ENCODE measurements at regions not wholly inside any gene's neighbourhood (a gene's known extent, or its start where the extent isn't known, plus 50 kb on each side); places are given as distances from the start of the nearest gene placed in this dataset.
A peak's percentile ranks its signal among the peaks of the same experiment; 100 is the strongest.

DNA sequence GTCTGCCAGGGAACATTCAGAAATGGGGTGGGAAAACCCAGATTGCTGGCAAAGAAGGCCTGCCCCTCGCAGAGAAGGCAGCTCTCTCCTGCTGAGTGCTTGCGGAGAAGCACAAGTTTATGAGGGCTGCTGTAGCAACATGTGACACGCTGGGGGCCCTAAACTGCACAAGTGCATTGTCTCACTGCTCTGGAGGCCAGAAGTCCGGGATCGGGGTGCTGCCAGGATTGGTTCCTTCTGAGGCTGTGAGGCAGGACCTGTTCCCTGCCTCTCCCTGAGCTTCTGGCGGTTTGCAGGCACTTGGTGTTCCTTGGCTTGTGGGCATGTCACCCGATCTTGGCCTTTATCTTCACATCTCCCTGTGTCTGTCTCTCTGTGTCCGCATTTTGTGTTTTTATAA lies 75.6 kb upstream of the NEURL1B start:
- H3K4me3 ChIP-seq (ENCODE audit: control insufficient read depth, low read depth, low read length) = no peak overlapping the region
- TF ChIP-seq, protein P1, sequence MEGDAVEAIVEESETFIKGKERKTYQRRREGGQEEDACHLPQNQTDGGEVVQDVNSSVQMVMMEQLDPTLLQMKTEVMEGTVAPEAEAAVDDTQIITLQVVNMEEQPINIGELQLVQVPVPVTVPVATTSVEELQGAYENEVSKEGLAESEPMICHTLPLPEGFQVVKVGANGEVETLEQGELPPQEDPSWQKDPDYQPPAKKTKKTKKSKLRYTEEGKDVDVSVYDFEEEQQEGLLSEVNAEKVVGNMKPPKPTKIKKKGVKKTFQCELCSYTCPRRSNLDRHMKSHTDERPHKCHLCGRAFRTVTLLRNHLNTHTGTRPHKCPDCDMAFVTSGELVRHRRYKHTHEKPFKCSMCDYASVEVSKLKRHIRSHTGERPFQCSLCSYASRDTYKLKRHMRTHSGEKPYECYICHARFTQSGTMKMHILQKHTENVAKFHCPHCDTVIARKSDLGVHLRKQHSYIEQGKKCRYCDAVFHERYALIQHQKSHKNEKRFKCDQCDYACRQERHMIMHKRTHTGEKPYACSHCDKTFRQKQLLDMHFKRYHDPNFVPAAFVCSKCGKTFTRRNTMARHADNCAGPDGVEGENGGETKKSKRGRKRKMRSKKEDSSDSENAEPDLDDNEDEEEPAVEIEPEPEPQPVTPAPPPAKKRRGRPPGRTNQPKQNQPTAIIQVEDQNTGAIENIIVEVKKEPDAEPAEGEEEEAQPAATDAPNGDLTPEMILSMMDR (IDR thresholded peaks at IDR 0.05; ENCODE audit: control insufficient read depth, insufficient read depth, low read depth, low read length, missing control alignments) = no peak
- no peak for DNase-seq (ENCODE audit: low read depth)

DNA sequence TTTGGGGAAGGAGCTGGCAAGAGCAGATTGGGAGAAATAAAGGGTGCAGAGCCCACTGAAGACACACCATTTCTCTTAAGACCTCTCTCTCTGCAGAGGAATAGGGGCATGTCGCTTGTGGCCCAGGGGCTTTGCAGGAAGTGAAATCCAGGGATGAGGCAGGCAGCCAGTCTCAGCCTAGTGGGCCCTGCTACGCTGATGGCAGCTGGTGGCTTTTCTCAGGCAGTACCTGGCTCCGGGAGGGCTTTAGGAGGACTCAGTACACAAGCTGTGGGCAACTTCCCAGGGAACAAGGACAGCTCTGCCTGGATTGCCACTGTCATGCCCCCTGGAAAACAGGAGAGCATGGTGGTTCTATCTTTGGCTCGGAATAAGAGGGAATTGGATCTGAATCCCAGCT lies 76.2 kb upstream of the NEURL1B start:
- DNase-seq (ENCODE audit: low read depth) = no peak
- no peak overlapping the region for H3K4me3 ChIP-seq (ENCODE audit: control insufficient read depth, low read depth, low read length)
- TF ChIP-seq, protein P1 (IDR thresholded peaks at IDR 0.05; ENCODE audit: control insufficient read depth, insufficient read depth, low read depth, low read length, missing control alignments) = no peak

DNA sequence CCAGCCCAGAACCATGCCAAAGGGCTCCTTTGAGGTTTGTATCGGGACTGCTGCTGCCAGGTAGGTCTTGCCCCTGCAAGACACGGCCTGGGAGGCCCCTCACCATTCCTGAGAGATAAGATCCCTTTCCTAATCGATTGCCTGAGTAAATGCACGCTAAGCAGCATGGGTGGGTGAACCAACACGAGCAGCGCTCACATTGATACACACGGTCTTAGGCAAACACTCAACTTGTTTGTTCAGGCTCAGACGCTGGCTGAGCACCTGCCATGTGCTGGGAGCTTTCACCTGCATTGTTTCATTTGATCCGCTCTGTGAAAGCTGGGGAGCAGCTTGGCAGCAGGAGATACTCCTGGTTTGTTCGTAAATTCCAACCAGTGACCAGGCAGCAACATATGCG lies 76.9 kb upstream of the NEURL1B start:
- DNase-seq (ENCODE audit: low read depth) = no peak
- TF ChIP-seq, protein P1 (IDR thresholded peaks at IDR 0.05; ENCODE audit: control insufficient read depth, insufficient read depth, low read depth, low read length, missing control alignments) = no peak
- no peak overlapping the region for H3K4me3 ChIP-seq (ENCODE audit: control insufficient read depth, low read depth, low read length)

DNA sequence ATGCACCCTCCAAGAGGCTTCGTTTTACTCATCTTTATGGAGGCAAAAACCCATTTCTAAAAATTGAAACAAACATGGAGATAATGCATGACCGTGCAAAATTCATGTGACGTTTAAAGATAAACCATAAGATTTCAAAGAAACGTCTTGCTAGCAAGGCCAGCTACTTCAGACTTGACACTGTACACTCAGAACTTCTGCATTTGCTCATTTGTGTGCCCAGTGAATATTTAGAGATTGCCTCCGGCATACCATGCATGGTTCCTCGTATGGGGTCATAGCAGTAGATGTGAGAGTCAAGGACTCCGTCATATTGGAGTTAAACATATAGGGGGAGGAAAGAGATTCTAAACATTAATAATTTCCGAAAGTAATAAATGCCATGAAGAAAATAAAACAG lies 78.6 kb upstream of the NEURL1B start:
- DNase-seq (ENCODE audit: low read depth) = no peak
- TF ChIP-seq, protein P1 (IDR thresholded peaks at IDR 0.05; ENCODE audit: control insufficient read depth, insufficient read depth, low read depth, low read length, missing control alignments) = no peak

DNA sequence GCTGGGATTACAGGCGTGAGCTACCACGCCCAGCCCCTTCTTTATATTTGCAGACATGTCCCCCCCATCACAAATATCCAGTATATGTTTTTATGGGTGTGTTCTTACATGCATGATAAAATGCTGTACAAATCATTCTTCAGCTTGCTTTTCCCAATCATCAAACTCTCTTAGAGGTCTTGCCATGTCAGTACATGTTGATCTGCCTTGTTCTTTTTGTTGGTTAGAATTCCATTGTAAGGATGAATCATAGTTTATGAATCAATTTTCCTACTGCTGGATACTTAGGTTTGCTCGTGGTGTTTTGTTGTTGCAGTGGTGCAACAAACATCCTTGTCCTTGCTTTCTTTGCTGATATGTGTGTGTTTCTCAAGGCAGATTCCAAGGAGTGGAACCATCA lies 79.9 kb upstream of the NEURL1B start:
- no peak overlapping the region for H3K4me3 ChIP-seq (ENCODE audit: control insufficient read depth, low read depth, low read length)
- TF ChIP-seq, protein P1 (IDR thresholded peaks at IDR 0.05; ENCODE audit: control insufficient read depth, insufficient read depth, low read depth, low read length, missing control alignments) = no peak
- no peak for DNase-seq (ENCODE audit: low read depth)

More for the DNA sequence above, 78.6 kb upstream of the NEURL1B start:
- no peak overlapping the region for H3K4me3 ChIP-seq (ENCODE audit: control insufficient read depth, low read depth, low read length)

DNA sequence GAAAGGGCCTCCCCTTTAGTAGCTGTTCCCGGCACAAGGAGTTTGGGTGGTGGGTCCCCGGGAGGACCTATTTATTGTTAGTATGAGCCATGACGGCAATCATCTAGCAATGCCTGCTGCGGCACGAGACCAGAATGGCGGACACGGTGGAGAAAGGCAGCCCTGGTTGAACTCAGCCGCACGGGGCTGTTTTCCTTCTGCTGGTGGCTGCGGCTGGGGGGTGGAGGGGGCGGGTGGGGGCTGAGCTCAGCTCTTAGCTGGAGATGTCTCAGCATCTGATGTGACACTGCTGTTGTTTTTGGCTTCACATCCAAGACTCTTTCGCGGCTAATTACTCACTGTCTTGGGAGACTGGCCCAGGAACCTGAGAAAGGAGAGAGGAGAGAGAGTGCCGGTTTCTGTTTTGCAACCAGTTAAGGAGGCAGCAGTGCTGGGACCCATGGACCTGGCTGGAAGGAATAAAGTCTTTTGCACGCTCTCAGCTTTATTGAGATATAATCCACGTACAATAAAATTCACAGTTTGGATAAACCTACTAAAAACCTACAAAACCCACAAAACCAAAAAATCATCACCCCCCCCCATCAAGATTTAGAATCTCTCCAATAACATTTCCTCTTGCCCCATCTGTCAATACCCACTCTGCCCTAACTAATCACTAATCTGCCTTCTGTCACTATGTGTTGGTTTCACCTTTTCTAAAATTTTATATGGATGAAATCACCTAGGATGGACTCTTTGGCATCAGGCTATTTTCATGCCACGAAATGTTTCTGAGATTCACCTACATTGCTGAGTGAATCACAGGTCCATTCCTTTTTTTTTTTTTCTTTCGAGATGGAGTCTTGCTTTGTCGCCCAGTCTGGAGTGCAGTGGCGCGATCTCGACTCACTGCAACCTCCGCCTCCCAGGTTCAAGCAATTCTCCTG lies 81.8 kb upstream of the NEURL1B start:
- peak; percentile 54 for DNase-seq (ENCODE audit: low read depth)
- TF ChIP-seq, protein P1 (IDR thresholded peaks at IDR 0.05; ENCODE audit: control insufficient read depth, insufficient read depth, low read depth, low read length, missing control alignments) = no peak
- H3K4me3 ChIP-seq (ENCODE audit: control insufficient read depth, low read depth, low read length) = peak overlapping the region; percentile 28

Data from AG09309 (cell line).